Naive thymus-derived CD4-positive, alpha-beta T cell (primary cell): ENCODE measurements at regions not wholly inside any gene's neighbourhood (a gene's known extent, or its start where the extent isn't known, plus 50 kb on each side); places are given as distances from the start of the nearest gene placed in this dataset.
A peak's percentile ranks its signal among the peaks of the same experiment; 100 is the strongest.
"Not testable (repeated sequence)": the region's sequence is repeated elsewhere in the genome, so short reads cannot be mapped to it uniquely, and the experiment has no call there.

Experiments
- ATAC-seq: fragments of 150-1000 bp; cut with Tn5 transposase; 2 replicates; pipeline ENCODE4 v1.10.0; 2021; ENCODE audit warnings: mild to moderate bottlenecking, moderate library complexity
- CTCF ChIA-PET: fragments of 350-600 bp; sonication (Branson Sonifier 250); formaldehyde crosslinking; loops from one replicate; lab custom pipeline; 2021; ENCODE audit warnings: antibody characterized with exemption; lab: Charles Lee
- POLR2A ChIA-PET: fragments of 350-600 bp; sonication (Branson Sonifier 250); formaldehyde crosslinking; loops from one replicate; lab custom pipeline; 2021; ENCODE audit warnings: antibody characterized with exemption, inconsistent platforms; lab: Charles Lee
- DNase-seq, 9 donors: peaks; one replicate each; pipeline versions ENCODE4 v3.0.0 to v3.0.0-alpha.2; 2020 to 2022; ENCODE audit warnings: mixed read lengths in 1 of 9
- H3K27ac ChIP-seq: one replicate; pipeline ENCODE4 v1.7.0; 2013; ENCODE audit warnings: mild to moderate bottlenecking, low read depth, low read length, moderate library complexity
- H3K27me3 ChIP-seq, 2 donors: one replicate each; pipeline ENCODE4 v1.7.0; 2013; ENCODE audit warnings: low read length in 2 of 2, mild to moderate bottlenecking in 2 of 2, moderate library complexity in 2 of 2; ENCODE audit not compliant: control insufficient read depth in 2 of 2, insufficient read depth in 2 of 2
- H3K36me3 ChIP-seq, 3 experiments: 1 replicate in 2 of 3; 2 replicates in 1 of 3; pipeline ENCODE4 v1.7.0; 2013; ENCODE audit warnings: low read length in 3 of 3, mild to moderate bottlenecking in 3 of 3, moderate library complexity in 1 of 3; ENCODE audit not compliant: insufficient read depth in 3 of 3, control insufficient read depth in 2 of 3
- H3K4me1 ChIP-seq, 2 donors: one replicate each; pipeline ENCODE4 v1.7.0; 2013; ENCODE audit warnings: low read length in 2 of 2, mild to moderate bottlenecking in 2 of 2, moderate library complexity in 1 of 2; ENCODE audit not compliant: control insufficient read depth in 2 of 2, insufficient read depth in 2 of 2
- H3K4me3 ChIP-seq: 2 replicates; pipeline ENCODE4 v1.7.0; 2013; ENCODE audit warnings: mild to moderate bottlenecking, low read length
- H3K9me3 ChIP-seq, 3 experiments: 1 replicate in 2 of 3; 2 replicates in 1 of 3; pipeline ENCODE4 v1.7.0; 2013; ENCODE audit warnings: low read length in 3 of 3; ENCODE audit not compliant: control insufficient read depth in 2 of 3
- H3K27ac Mint-ChIP-seq, 9 donors: one replicate each; pipeline ENCODE4 v1.8.0; 2020 to 2022; ENCODE audit warnings: mixed read lengths in 9 of 9, mild to moderate bottlenecking in 8 of 9, moderate library complexity in 5 of 9, inconsistent platforms in 2 of 9
- H3K27me3 Mint-ChIP-seq, 5 donors: one replicate each; pipeline ENCODE4 v1.8.0; 2021 to 2022; ENCODE audit warnings: mixed read lengths in 5 of 5, mild to moderate bottlenecking in 1 of 5
- H3K36me3 Mint-ChIP-seq, 5 donors: one replicate each; pipeline ENCODE4 v1.8.0; 2020 to 2022; ENCODE audit warnings: mixed read lengths in 5 of 5, mild to moderate bottlenecking in 3 of 5, inconsistent platforms in 1 of 5
- H3K4me1 Mint-ChIP-seq, 7 donors: one replicate each; pipeline ENCODE4 v1.8.0; 2020 to 2022; ENCODE audit warnings: mixed read lengths in 7 of 7, mild to moderate bottlenecking in 3 of 7, inconsistent platforms in 1 of 7
- H3K4me3 Mint-ChIP-seq, 10 donors: one replicate each; pipeline ENCODE4 v1.8.0; 2020 to 2022; ENCODE audit warnings: mild to moderate bottlenecking in 10 of 10, mixed read lengths in 10 of 10, moderate library complexity in 6 of 10, inconsistent platforms in 2 of 10
- H3K9me3 Mint-ChIP-seq, 11 donors: one replicate each; pipeline ENCODE4 v1.8.0; 2020 to 2022; ENCODE audit warnings: mixed read lengths in 11 of 11, mild to moderate bottlenecking in 4 of 11, inconsistent platforms in 1 of 11, moderate library complexity in 1 of 11
- intact Hi-C, 2 donors: fragments of 100-400 bp; cut with micrococcal nuclease; formaldehyde crosslinking; loops; one replicate each; pipeline ENCODE4 v1.15.1; 2023

GRCh38 chr18:65202091-65202490 lies 548.7 kb upstream of the CDH7 start:
- CTCF ChIA-PET, result no interaction called here
- no peaks in the 10 kb centered on the region for H3K4me1 Mint-ChIP-seq
- POLR2A ChIA-PET, result no interaction called here
- H3K9me3 Mint-ChIP-seq, result peaks cover 0 to 9% (median 6%) of the 10 kb centered on the region in 11 donors
- no peak for DNase-seq
- Histone ChIP-seq H3K27me3 (no peaks in the 10 kb centered on the region), H3K4me1 (no peaks in the 10 kb centered on the region), H3K36me3 (no peaks in the 10 kb centered on the region), H3K9me3 (no peaks in the 10 kb centered on the region), H3K4me3 (no peak overlapping the region), H3K27ac (no peak overlapping the region)
- H3K27me3 Mint-ChIP-seq, result no peaks in the 10 kb centered on the region
- no peak overlapping the region for H3K27ac Mint-ChIP-seq
- intact Hi-C loops, result no loop called here
- H3K4me3 Mint-ChIP-seq, result no peak overlapping the region
- H3K36me3 Mint-ChIP-seq, result no peaks in the 10 kb centered on the region
- no peak for ATAC-seq

GRCh38 chr18:65175681-65176080 lies 575.1 kb upstream of the CDH7 start:
- CTCF ChIA-PET, result no interaction called here

DNA sequence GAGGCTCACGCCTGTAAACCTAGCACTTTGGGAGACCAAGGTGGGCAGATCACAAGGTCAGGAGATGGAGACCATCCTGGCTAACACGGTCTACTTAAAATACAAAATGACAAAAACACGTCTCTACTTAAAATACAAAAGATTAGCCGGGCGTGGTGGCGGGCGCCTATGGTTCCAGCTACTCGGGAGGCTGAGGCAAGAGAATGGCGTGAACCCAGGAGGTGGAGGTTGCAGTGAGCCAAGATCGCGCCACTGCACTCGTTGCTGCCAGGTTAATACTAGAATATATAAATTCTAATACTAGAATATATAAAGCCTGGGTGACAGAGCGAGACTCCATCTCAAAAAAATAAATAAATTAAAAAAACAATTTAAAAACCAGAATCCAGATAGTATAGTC lies 588.7 kb upstream of the CDH7 start:
- intact Hi-C loops, result not testable (repeated sequence)

More at GRCh38 chr18:65175681-65176080, 575.1 kb upstream of the CDH7 start:
- Mint-ChIP-seq H3K9me3 (peaks cover 3 to 25% (median 5%) of the 10 kb centered on the region in 11 donors), H3K4me1 (no peaks in the 10 kb centered on the region), H3K27me3 (no peaks in the 10 kb centered on the region), H3K36me3 (no peaks in the 10 kb centered on the region), H3K4me3 (no peak overlapping the region), H3K27ac (no peak overlapping the region)
- Histone ChIP-seq H3K9me3 (no peaks in the 10 kb centered on the region), H3K4me3 (no peak overlapping the region), H3K4me1 (no peaks in the 10 kb centered on the region), H3K36me3 (no peaks in the 10 kb centered on the region), H3K27ac (no peak overlapping the region), H3K27me3 (no peaks in the 10 kb centered on the region)
- POLR2A ChIA-PET, result no interaction called here
- no peak for DNase-seq
- ATAC-seq, result no peak
- intact Hi-C loops, result no loop called here

GRCh38 chr18:65146482-65147021 lies 604.3 kb upstream of the CDH7 start:
- Mint-ChIP-seq H3K4me1 (no peaks in the 10 kb centered on the region), H3K27me3 (no peaks in the 10 kb centered on the region), H3K9me3 (peaks cover 2 to 25% (median 11%) of the 10 kb centered on the region in 11 donors), H3K27ac (no peak overlapping the region), H3K36me3 (no peaks in the 10 kb centered on the region), H3K4me3 (no peak overlapping the region)
- CTCF ChIA-PET, result no interaction called here
- no peak overlapping the region for H3K4me3 ChIP-seq
- POLR2A ChIA-PET, result no interaction called here
- no peaks in the 10 kb centered on the region for H3K4me1 ChIP-seq
- intact Hi-C loops, result no loop called here
- H3K27ac ChIP-seq, result no peak overlapping the region
- ATAC-seq, result no peak
- no peak for DNase-seq
- H3K9me3 ChIP-seq, result peaks cover 0 to 5% (median 0%) of the 10 kb centered on the region in 3 experiments
- H3K36me3 ChIP-seq, result no peaks in the 10 kb centered on the region
- H3K27me3 ChIP-seq, result no peaks in the 10 kb centered on the region

More for the DNA sequence above, 588.7 kb upstream of the CDH7 start:
- H3K4me3 Mint-ChIP-seq, H3K9me3 ChIP-seq, H3K4me3 ChIP-seq, CTCF ChIA-PET, H3K36me3 Mint-ChIP-seq, DNase-seq, POLR2A ChIA-PET, H3K36me3 ChIP-seq, H3K27ac Mint-ChIP-seq, ATAC-seq, H3K27ac ChIP-seq, H3K27me3 ChIP-seq, H3K4me1 Mint-ChIP-seq, H3K27me3 Mint-ChIP-seq, H3K4me1 ChIP-seq: not testable (repeated sequence)
- H3K9me3 Mint-ChIP-seq, result peaks cover 0 to 11% (median 9%) of the 10 kb centered on the region in 11 donors

DNA sequence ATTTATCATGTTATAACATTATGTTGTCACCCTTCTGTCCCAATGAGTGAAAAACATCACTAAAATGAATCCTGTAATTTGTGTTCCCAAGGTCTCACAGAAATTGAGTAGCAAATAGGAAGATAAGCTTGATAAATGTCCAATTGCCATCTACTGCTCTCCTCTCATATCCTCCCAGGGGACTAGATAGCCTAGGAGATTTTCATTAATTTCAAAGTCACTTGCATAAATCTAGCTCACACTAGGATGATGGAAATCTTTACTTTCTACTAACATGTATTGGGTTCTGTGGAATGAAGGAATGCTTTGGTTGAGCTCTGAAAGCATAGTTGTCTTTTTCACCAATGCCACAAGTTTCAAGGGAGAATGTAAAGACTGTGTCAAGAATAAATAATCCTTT lies 605.5 kb upstream of the CDH7 start:
- Mint-ChIP-seq H3K27ac (no peak overlapping the region), H3K36me3 (no peaks in the 10 kb centered on the region), H3K27me3 (no peaks in the 10 kb centered on the region), H3K9me3 (peaks cover 2 to 22% (median 9%) of the 10 kb centered on the region in 11 donors), H3K4me1 (no peaks in the 10 kb centered on the region), H3K4me3 (no peak overlapping the region)
- no peak overlapping the region for H3K27ac ChIP-seq
- no peaks in the 10 kb centered on the region for H3K4me1 ChIP-seq
- no peak for DNase-seq
- H3K9me3 ChIP-seq, result peaks cover 0 to 4% (median 0%) of the 10 kb centered on the region in 3 experiments
- intact Hi-C loops, result no loop called here
- POLR2A ChIA-PET, result no interaction called here
- CTCF ChIA-PET, result no interaction called here
- H3K4me3 ChIP-seq, result no peak overlapping the region
- no peaks in the 10 kb centered on the region for H3K27me3 ChIP-seq
- no peaks in the 10 kb centered on the region for H3K36me3 ChIP-seq
- no peak for ATAC-seq

DNA sequence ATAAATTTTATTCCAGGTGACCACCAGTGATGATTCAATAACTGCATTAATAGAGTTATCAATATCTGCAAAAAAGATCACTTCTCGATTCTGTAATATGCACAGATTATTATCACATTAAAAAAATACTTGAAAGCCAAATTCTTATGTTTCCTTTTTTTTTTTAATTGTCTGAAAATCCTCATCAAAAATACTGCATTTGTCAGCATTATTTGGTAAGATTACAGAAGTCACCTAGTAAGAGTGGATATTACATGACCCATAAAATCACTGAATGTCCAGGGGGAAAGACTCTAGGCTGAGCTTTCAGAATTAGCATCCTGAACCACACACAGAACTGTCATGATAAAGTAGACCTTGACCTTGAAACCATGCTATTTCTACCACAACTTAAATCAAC lies 617.2 kb upstream of the CDH7 start:
- no peak for ATAC-seq
- POLR2A ChIA-PET, result no interaction called here
- CTCF ChIA-PET, result no interaction called here

GRCh38 chr18:65124633-65125032 lies 626.2 kb upstream of the CDH7 start:
- Mint-ChIP-seq H3K4me1 (peaks cover 0 to 3% (median 0%) of the 10 kb centered on the region in 7 donors), H3K27ac (no peak overlapping the region), H3K27me3 (no peaks in the 10 kb centered on the region), H3K9me3 (peaks cover 3 to 20% (median 13%) of the 10 kb centered on the region in 11 donors), H3K4me3 (peak overlapping the region in 3 of 10 donors; percentile 11 to 28 (median 20)), H3K36me3 (peaks cover 0 to 5% (median 0%) of the 10 kb centered on the region in 5 donors)
- no peak overlapping the region for H3K27ac ChIP-seq
- ChIA-PET CTCF (no interaction called here), POLR2A (no interaction called here)
- DNase-seq (no peak), ATAC-seq (no peak)
- no peaks in the 10 kb centered on the region for H3K36me3 ChIP-seq
- no peaks in the 10 kb centered on the region for H3K27me3 ChIP-seq
- peaks cover 0 to 17% (median 0%) of the 10 kb centered on the region in 3 experiments for H3K9me3 ChIP-seq
- no peak overlapping the region for H3K4me3 ChIP-seq
- H3K4me1 ChIP-seq, result no peaks in the 10 kb centered on the region
- intact Hi-C loops, result no loop called here

More for the DNA sequence above, 617.2 kb upstream of the CDH7 start:
- DNase-seq, result no peak
- H3K4me3 Mint-ChIP-seq, result no peak overlapping the region
- no peak overlapping the region for H3K27ac Mint-ChIP-seq
- H3K36me3 Mint-ChIP-seq, result no peaks in the 10 kb centered on the region
- Histone ChIP-seq H3K4me3 (no peak overlapping the region), H3K36me3 (no peaks in the 10 kb centered on the region), H3K9me3 (no peaks in the 10 kb centered on the region), H3K4me1 (no peaks in the 10 kb centered on the region), H3K27ac (no peak overlapping the region), H3K27me3 (no peaks in the 10 kb centered on the region)
- no peaks in the 10 kb centered on the region for H3K4me1 Mint-ChIP-seq
- H3K9me3 Mint-ChIP-seq, result peaks cover 0 to 11% (median 4%) of the 10 kb centered on the region in 11 donors
- no peaks in the 10 kb centered on the region for H3K27me3 Mint-ChIP-seq
- intact Hi-C loops, result no loop called here
